ENCODE measurements at regions not wholly inside any gene's neighbourhood (a gene's known extent, or its start where the extent isn't known, plus 50 kb on each side); places are given as distances from the start of the nearest gene placed in this dataset.

DNA sequence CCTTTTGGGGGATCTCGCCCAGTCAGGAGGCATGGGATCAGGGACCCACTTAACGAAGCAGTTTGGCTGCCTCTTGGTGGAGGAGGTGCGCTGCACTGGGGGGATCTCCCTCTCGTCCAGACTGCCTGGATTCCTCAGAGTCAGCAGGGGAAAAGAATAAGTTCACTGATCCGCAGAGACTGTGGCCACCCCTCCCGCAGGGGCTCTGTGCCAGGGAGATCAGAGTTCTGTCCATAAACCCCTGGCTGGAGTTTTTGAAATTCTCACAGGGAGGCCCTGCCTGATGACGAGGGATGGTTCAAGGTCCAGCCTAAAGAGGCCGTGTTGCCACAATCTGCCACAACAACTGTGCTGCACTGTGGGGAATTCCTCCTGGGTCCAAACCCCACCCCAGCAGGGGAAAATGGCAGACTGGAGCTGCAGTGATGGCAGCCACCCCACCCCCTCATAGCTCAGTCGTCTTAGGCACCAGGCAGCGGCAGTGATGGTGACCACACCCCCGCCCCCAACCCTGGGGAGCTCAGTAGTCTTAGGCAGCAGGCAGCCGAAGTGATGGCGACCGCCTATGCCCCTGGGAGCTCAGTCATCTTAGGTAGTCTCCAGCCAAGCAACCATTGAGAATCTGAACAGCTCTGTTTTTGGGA is 273.8 kb upstream of the USP25 start (continued):
- peak; percentile 64; the same call in 1 of the 2 replicates for TF ChIP-seq SOX5 (CRISPR knock-in tag; IDR thresholded peaks at IDR 0.05; ENCODE audit: borderline replicate concordance)
- no peak for TF ChIP-seq HNRNPUL1 (IDR thresholded peaks at IDR 0.05; ENCODE audit: low read depth, low read length)
- TF ChIP-seq, protein P1, sequence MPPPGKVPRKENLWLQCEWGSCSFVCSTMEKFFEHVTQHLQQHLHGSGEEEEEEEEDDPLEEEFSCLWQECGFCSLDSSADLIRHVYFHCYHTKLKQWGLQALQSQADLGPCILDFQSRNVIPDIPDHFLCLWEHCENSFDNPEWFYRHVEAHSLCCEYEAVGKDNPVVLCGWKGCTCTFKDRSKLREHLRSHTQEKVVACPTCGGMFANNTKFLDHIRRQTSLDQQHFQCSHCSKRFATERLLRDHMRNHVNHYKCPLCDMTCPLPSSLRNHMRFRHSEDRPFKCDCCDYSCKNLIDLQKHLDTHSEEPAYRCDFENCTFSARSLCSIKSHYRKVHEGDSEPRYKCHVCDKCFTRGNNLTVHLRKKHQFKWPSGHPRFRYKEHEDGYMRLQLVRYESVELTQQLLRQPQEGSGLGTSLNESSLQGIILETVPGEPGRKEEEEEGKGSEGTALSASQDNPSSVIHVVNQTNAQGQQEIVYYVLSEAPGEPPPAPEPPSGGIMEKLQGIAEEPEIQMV (CRISPR knock-in tag; IDR thresholded peaks at IDR 0.05; ENCODE audit: low read depth): no peak
- TF ChIP-seq, protein P2, sequence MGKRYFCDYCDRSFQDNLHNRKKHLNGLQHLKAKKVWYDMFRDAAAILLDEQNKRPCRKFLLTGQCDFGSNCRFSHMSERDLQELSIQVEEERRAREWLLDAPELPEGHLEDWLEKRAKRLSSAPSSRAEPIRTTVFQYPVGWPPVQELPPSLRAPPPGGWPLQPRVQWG (CRISPR knock-in tag; IDR thresholded peaks at IDR 0.05; ENCODE audit: borderline replicate concordance, low read depth): no peak
- no peak for TF ChIP-seq ZNF652 (CRISPR knock-in tag; IDR thresholded peaks at IDR 0.05; ENCODE audit: borderline replicate concordance, low read depth)
- TF ChIP-seq HOXA5 (CRISPR knock-in tag; IDR thresholded peaks at IDR 0.05): no peak
- TF ChIP-seq SP4 (CRISPR knock-in tag; IDR thresholded peaks at IDR 0.05): no peak
- TF ChIP-seq REPIN1 (CRISPR knock-in tag; IDR thresholded peaks at IDR 0.05; ENCODE audit: borderline replicate concordance, low read depth): peak; percentile 55; the same call in 1 of the 2 replicates
- no peak for TF ChIP-seq RBAK (CRISPR knock-in tag; IDR thresholded peaks at IDR 0.05)
- TF ChIP-seq ZNF543 (CRISPR knock-in tag; IDR thresholded peaks at IDR 0.05): peak; percentile 65
- no peak for TF ChIP-seq ZNF776 (CRISPR knock-in tag; IDR thresholded peaks at IDR 0.05)
- TF ChIP-seq SRSF1 (optimal IDR thresholded peaks at IDR 0.05; ENCODE audit: low read depth, low read length): peak; percentile 59
- TF ChIP-seq HOXA3 (CRISPR knock-in tag; IDR thresholded peaks at IDR 0.05): peak; percentile 84
- TF ChIP-seq IRF2 (CRISPR knock-in tag; IDR thresholded peaks at IDR 0.05): 0 out of 2 replicates have a peak, but pooled peaks have one; percentile 30
- TF ChIP-seq CHCHD3 (CRISPR knock-in tag; IDR thresholded peaks at IDR 0.05): no peak
- TF ChIP-seq CBX5 (CRISPR knock-in tag; IDR thresholded peaks at IDR 0.05; ENCODE audit: borderline replicate concordance): peak; percentile 36; the same call in 1 of the 2 replicates
- TF ChIP-seq SP1 (IDR thresholded peaks at IDR 0.05): no peak
- TF ChIP-seq SP1 (CRISPR knock-in tag; IDR thresholded peaks at IDR 0.05): no peak; the same call in 1 of the 2 replicates
- TF ChIP-seq EEA1 (CRISPR knock-in tag; IDR thresholded peaks at IDR 0.05; ENCODE audit: borderline replicate concordance): no peak
- peak; percentile 53; the same call in 1 of the 2 replicates for TF ChIP-seq ATF2 (CRISPR knock-in tag; IDR thresholded peaks at IDR 0.05)
- TF ChIP-seq MZF1 (CRISPR knock-in tag; IDR thresholded peaks at IDR 0.05; ENCODE audit: borderline replicate concordance): no peak
- peak; percentile 65 for TF ChIP-seq FOXA3 (CRISPR knock-in tag; IDR thresholded peaks at IDR 0.05)
- peak; percentile 63; the same call in 1 of the 2 replicates for TF ChIP-seq ZNF414 (CRISPR knock-in tag; IDR thresholded peaks at IDR 0.05)
- no peak for TF ChIP-seq MTA3 (CRISPR knock-in tag; IDR thresholded peaks at IDR 0.05)
